ENCODE measurements at regions not wholly inside any gene's neighbourhood (a gene's known extent, or its start where the extent isn't known, plus 50 kb on each side); places are given as distances from the start of the nearest gene placed in this dataset.

DNA sequence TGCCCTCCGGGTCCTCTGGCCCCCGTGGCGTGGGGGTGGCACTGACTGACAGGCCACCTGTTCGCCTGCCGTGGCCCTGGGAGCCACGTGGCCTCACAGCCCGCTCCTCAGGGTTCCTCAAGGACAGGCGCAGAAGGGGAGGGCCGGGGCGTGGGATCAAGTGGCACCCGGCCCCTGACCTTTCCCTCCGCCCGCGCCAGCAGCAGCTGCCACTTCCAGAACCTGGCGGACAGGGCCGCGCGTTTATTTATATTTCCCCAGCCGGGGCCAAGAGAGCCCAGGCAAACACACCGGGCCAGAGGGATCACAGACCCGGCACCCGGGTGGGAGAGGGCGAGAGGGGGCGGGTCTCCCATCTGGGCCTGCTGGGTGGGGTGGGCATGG is 92.6 kb downstream of the RFLNA start:
- Histone ChIP-seq H3K4me3 (ENCODE audit: low read length) (no peak overlapping the region), H3K36me3 (ENCODE audit: control insufficient read depth, insufficient read depth, low read length) (peaks cover 18% of the 10 kb centered on the region), H3K27me3 (ENCODE audit: control insufficient read depth, insufficient read depth, low read length) (no peaks in the 10 kb centered on the region), H3K9me3 (ENCODE audit: control insufficient read depth, insufficient read depth, low read length) (no peaks in the 10 kb centered on the region), H3K27ac (ENCODE audit: low read length) (no peak overlapping the region), H3K4me1 (ENCODE audit: control insufficient read depth, insufficient read depth, low read length) (peaks cover 47% of the 10 kb centered on the region)
- Mint-ChIP-seq H3K4me3 (no peak overlapping the region), H3K36me3 (no peaks in the 10 kb centered on the region), H3K4me1 (peaks cover 20 to 46% of the 10 kb centered on the region in 2 donors), H3K27ac (peak overlapping the region in 1 of 2 donors; percentile 80), H3K9me3 (no peaks in the 10 kb centered on the region), H3K27me3 (ENCODE audit: low read depth in 2 of 2) (no peaks in the 10 kb centered on the region)
- ATAC-seq = no peak
- TF ChIP-seq, protein P1, sequence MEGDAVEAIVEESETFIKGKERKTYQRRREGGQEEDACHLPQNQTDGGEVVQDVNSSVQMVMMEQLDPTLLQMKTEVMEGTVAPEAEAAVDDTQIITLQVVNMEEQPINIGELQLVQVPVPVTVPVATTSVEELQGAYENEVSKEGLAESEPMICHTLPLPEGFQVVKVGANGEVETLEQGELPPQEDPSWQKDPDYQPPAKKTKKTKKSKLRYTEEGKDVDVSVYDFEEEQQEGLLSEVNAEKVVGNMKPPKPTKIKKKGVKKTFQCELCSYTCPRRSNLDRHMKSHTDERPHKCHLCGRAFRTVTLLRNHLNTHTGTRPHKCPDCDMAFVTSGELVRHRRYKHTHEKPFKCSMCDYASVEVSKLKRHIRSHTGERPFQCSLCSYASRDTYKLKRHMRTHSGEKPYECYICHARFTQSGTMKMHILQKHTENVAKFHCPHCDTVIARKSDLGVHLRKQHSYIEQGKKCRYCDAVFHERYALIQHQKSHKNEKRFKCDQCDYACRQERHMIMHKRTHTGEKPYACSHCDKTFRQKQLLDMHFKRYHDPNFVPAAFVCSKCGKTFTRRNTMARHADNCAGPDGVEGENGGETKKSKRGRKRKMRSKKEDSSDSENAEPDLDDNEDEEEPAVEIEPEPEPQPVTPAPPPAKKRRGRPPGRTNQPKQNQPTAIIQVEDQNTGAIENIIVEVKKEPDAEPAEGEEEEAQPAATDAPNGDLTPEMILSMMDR (IDR thresholded peaks at IDR 0.05) = no peak
- intact Hi-C loops (cut with micrococcal nuclease) = loop anchor here (10.0 kb wide), 1 partner anchor 67 kb away; no protein-coding TSS in a partner anchor
- no peak for DNase-seq
- WGBS (ENCODE audit: insufficient coverage) = 92% methylated on average over 24 of the region's 24 CpGs

DNA sequence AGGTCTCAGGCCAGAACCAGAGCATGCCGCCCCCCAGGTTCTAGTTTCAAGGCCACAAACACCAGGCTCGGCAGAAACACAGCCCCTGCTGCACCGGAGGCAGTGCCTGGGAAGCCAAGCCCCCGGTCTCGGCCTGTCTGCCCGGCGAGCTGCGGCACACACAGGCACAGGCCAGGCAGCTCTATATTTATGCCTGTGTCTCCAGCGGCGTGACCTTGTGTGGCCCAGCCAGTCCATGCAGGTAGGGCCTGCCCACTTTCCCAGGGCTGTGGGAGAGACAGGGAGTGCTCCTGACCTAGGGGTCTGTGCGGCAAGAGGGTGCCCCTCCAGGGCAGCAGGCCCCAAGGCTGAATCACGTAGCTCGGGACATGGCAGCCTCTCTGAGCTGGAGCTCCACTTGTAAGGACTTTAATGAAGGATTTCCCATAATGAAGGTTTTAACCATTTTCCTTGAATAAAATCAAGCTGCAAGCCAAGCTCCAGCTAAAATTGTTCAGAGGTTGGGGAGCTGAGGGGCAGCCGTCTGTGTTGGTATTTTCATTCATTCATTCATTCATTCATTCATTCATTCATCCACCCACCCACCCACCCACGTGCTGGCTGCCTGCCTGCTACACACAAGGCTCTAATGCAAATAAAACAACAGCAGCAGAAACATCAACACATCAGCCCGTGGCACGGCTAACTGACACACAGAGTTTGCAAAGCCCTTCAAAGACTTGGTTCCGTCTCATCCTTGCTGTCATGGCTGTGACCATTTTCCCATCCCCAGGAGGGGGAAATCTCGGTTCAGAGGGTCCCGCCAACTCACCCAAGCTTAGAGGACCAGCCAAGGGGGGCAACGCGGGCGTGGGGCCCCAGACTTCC is 92.0 kb downstream of the RFLNA start:
- Histone ChIP-seq H3K9me3 (ENCODE audit: control insufficient read depth, insufficient read depth, low read length) (no peaks in the 10 kb centered on the region), H3K36me3 (ENCODE audit: control insufficient read depth, insufficient read depth, low read length) (peaks cover 23% of the 10 kb centered on the region), H3K27me3 (ENCODE audit: control insufficient read depth, insufficient read depth, low read length) (no peaks in the 10 kb centered on the region), H3K4me1 (ENCODE audit: control insufficient read depth, insufficient read depth, low read length) (peaks cover 47% of the 10 kb centered on the region), H3K27ac (ENCODE audit: low read length) (no peak overlapping the region), H3K4me3 (ENCODE audit: low read length) (no peak overlapping the region)
- no peak for ATAC-seq
- intact Hi-C loops (cut with micrococcal nuclease) = loop anchor here (10.0 kb wide), 1 partner anchor 68 kb away; no protein-coding TSS in a partner anchor
- TF ChIP-seq, protein P1 (IDR thresholded peaks at IDR 0.05) = no peak
- no peak overlapping the region for H3K4me3 Mint-ChIP-seq
- no peak for DNase-seq
- H3K9me3 Mint-ChIP-seq = no peaks in the 10 kb centered on the region
- H3K36me3 Mint-ChIP-seq = no peaks in the 10 kb centered on the region
- H3K27ac Mint-ChIP-seq = peak overlapping the region in 1 of 2 donors; percentile 80
- peaks cover 14 to 44% of the 10 kb centered on the region in 2 donors for H3K4me1 Mint-ChIP-seq
- WGBS (ENCODE audit: insufficient coverage) = 92% methylated on average over 21 of the region's 23 CpGs
- no peaks in the 10 kb centered on the region for H3K27me3 Mint-ChIP-seq (ENCODE audit: low read depth in 2 of 2)

DNA sequence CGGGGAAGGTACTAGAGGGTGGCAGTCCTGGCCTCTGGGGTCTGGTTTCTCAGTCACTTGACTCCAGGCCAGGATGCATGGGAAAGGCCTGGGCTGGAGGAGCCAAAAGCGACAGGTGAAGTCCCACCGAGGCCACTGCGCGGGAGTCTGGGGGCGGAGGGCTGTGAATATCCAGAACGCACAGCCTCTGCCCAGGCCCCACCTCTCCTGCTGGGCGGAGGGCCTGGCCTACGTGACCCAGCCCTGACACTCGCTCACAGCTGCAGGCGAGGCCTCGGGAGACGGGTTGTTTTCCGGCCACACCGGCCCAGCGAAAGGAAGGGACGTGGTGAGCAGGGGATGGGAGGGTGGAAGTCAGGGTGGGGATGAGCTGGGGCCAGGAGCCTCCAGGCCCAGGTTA is 91.2 kb downstream of the RFLNA start:
- Mint-ChIP-seq H3K27me3 (ENCODE audit: low read depth in 2 of 2) (no peaks in the 10 kb centered on the region), H3K4me1 (peaks cover 11 to 43% of the 10 kb centered on the region in 2 donors), H3K27ac (no peak overlapping the region), H3K4me3 (no peak overlapping the region), H3K9me3 (no peaks in the 10 kb centered on the region), H3K36me3 (no peaks in the 10 kb centered on the region)
- H3K27me3 ChIP-seq (ENCODE audit: control insufficient read depth, insufficient read depth, low read length) = no peaks in the 10 kb centered on the region
- no peak overlapping the region for H3K27ac ChIP-seq (ENCODE audit: low read length)
- DNase-seq (no peak), ATAC-seq (no peak)
- no peak overlapping the region for H3K4me3 ChIP-seq (ENCODE audit: low read length)
- H3K4me1 ChIP-seq (ENCODE audit: control insufficient read depth, insufficient read depth, low read length) = peaks cover 44% of the 10 kb centered on the region
- 92% methylated on average over 17 of the region's 17 CpGs for WGBS (ENCODE audit: insufficient coverage)
- TF ChIP-seq, protein P1 (IDR thresholded peaks at IDR 0.05) = no peak
- intact Hi-C loops (cut with micrococcal nuclease) = loop anchor here (10.0 kb wide), 1 partner anchor 69 kb away; no protein-coding TSS in a partner anchor
- H3K9me3 ChIP-seq (ENCODE audit: control insufficient read depth, insufficient read depth, low read length) = no peaks in the 10 kb centered on the region
- peaks cover 23% of the 10 kb centered on the region for H3K36me3 ChIP-seq (ENCODE audit: control insufficient read depth, insufficient read depth, low read length)
